ENCODE measurements at regions not wholly inside any gene's neighbourhood (a gene's known extent, or its start where the extent isn't known, plus 50 kb on each side); places are given as distances from the start of the nearest gene placed in this dataset.

GRCh38 chr15:70557521-70558258, 205.7 kb downstream of the UACA start:
- no peak for FAIRE-seq
- DNase-seq (ENCODE audit: insufficient read length, low spot score), result no peak

- DNase-seq (ENCODE audit: insufficient read length, low spot score), result no peak
- no peak for FAIRE-seq
These were observed 206.6 kb downstream of the UACA start for GRCh38 chr15:70556779-70557178.

- FAIRE-seq (no peak), DNase-seq (ENCODE audit: insufficient read length, low spot score) (no peak)
These were observed 207.1 kb downstream of the UACA start for GRCh38 chr15:70556151-70556741.

GRCh38 chr15:70555713-70556112, 207.6 kb downstream of the UACA start:
- DNase-seq (ENCODE audit: insufficient read length, low spot score) (no peak), FAIRE-seq (no peak)

GRCh38 chr15:70547846-70548487, 215.4 kb downstream of the UACA start:
- DNase-seq (ENCODE audit: insufficient read length, low spot score), result no peak
- no peak for FAIRE-seq

GRCh38 chr15:70545526-70545925, 217.8 kb downstream of the UACA start:
- no peak for FAIRE-seq
- DNase-seq (ENCODE audit: insufficient read length, low spot score), result no peak

GRCh38 chr15:70541511-70541910, 221.8 kb downstream of the UACA start:
- DNase-seq (ENCODE audit: insufficient read length, low spot score) (no peak), FAIRE-seq (peak; percentile 4)

GRCh38 chr15:70539912-70540530, 223.3 kb downstream of the UACA start:
- FAIRE-seq (no peak), DNase-seq (ENCODE audit: insufficient read length, low spot score) (no peak)

- no peak for FAIRE-seq
- DNase-seq (ENCODE audit: insufficient read length, low spot score), result no peak
These were observed 223.9 kb downstream of the UACA start for GRCh38 chr15:70539409-70539808.

GRCh38 chr15:70538278-70538677, 225.1 kb downstream of the UACA start:
- DNase-seq (ENCODE audit: insufficient read length, low spot score) (peak; percentile 54), FAIRE-seq (no peak)

GRCh38 chr15:70535955-70536338, 227.4 kb downstream of the UACA start:
- no peak for FAIRE-seq
- DNase-seq (ENCODE audit: insufficient read length, low spot score), result no peak

- no peak for DNase-seq (ENCODE audit: insufficient read length, low spot score)
These were observed 228.0 kb downstream of the UACA start for GRCh38 chr15:70535071-70535954.

GRCh38 chr15:70533931-70534742, 229.2 kb downstream of the UACA start:
- FAIRE-seq (no peak), DNase-seq (ENCODE audit: insufficient read length, low spot score) (no peak)

More at GRCh38 chr15:70535071-70535954, 228.0 kb downstream of the UACA start:
- FAIRE-seq, result no peak

- FAIRE-seq (no peak), DNase-seq (ENCODE audit: insufficient read length, low spot score) (no peak)
These were observed 230.7 kb downstream of the UACA start for GRCh38 chr15:70532531-70533186.

GRCh38 chr15:70531576-70531975, 231.8 kb downstream of the UACA start:
- FAIRE-seq (no peak), DNase-seq (ENCODE audit: insufficient read length, low spot score) (no peak)

GRCh38 chr15:70530906-70531305, 232.5 kb downstream of the UACA start:
- DNase-seq (ENCODE audit: insufficient read length, low spot score) (no peak), FAIRE-seq (no peak)

- FAIRE-seq, result no peak
These were observed 232.9 kb downstream of the UACA start for GRCh38 chr15:70530503-70530902.

GRCh38 chr15:70530017-70530499, 233.3 kb downstream of the UACA start:
- DNase-seq (ENCODE audit: insufficient read length, low spot score), result no peak
- FAIRE-seq, result peak; percentile 90

More at GRCh38 chr15:70530503-70530902, 232.9 kb downstream of the UACA start:
- no peak for DNase-seq (ENCODE audit: insufficient read length, low spot score)

GRCh38 chr15:70528816-70529215, 234.5 kb downstream of the UACA start:
- no peak for FAIRE-seq
- no peak for DNase-seq (ENCODE audit: insufficient read length, low spot score)
